Dermis microvascular lymphatic vessel endothelial cell (primary cell): ENCODE measurements at regions not wholly inside any gene's neighbourhood (a gene's known extent, or its start where the extent isn't known, plus 50 kb on each side); places are given as distances from the start of the nearest gene placed in this dataset.

Experiments used
- DNase-seq, 2 donors: peaks; one replicate each; pipeline versions ENCODE4 v3.0.0 to v3.0.0-alpha.2; 2010; ENCODE audit warnings: low read depth in 2 of 2

- DNase-seq: no peak
Observed at GRCh38 chr5:117947121-117947520, 1041.2 kb downstream of the DTWD2 start.

GRCh38 chr5:117945258-117945657 lies 1043.1 kb downstream of the DTWD2 start:
- DNase-seq: no peak

- no peak for DNase-seq
Observed at GRCh38 chr5:117943541-117943940, 1044.8 kb downstream of the DTWD2 start.

GRCh38 chr5:117942861-117943519 lies 1045.4 kb downstream of the DTWD2 start:
- DNase-seq: no peak

GRCh38 chr5:117893211-117893610 lies 1095.1 kb downstream of the DTWD2 start:
- no peak for DNase-seq

GRCh38 chr5:117892360-117892759 lies 1096.0 kb downstream of the DTWD2 start:
- DNase-seq: no peak

- no peak for DNase-seq
Observed at GRCh38 chr5:117889596-117889995, 1098.8 kb downstream of the DTWD2 start.

- DNase-seq: no peak
Observed at GRCh38 chr5:117888688-117889087, 1099.7 kb downstream of the DTWD2 start.

- DNase-seq: no peak
Observed at GRCh38 chr5:117881426-117882230, 1106.7 kb downstream of the DTWD2 start.

GRCh38 chr5:117880932-117881331 lies 1107.4 kb downstream of the DTWD2 start:
- no peak for DNase-seq

GRCh38 chr5:117877731-117878130 lies 1110.6 kb downstream of the DTWD2 start:
- DNase-seq: no peak

GRCh38 chr5:117872798-117873368 lies 1115.5 kb downstream of the DTWD2 start:
- DNase-seq: no peak

- DNase-seq: no peak
Observed at GRCh38 chr5:117869596-117869995, 1118.8 kb downstream of the DTWD2 start.

- DNase-seq: no peak
Observed at GRCh38 chr5:117863586-117864296, 1124.6 kb downstream of the DTWD2 start.

- no peak for DNase-seq
Observed at GRCh38 chr5:117860550-117860949, 1127.8 kb downstream of the DTWD2 start.

GRCh38 chr5:117859176-117859575 lies 1129.2 kb downstream of the DTWD2 start:
- DNase-seq: no peak

- no peak for DNase-seq
Observed at GRCh38 chr5:117856713-117857112, 1131.6 kb downstream of the DTWD2 start.

- DNase-seq: no peak
Observed at GRCh38 chr5:117837786-117838185, 1150.6 kb downstream of the DTWD2 start.

GRCh38 chr5:117833691-117834090 lies 1154.7 kb downstream of the DTWD2 start:
- DNase-seq: no peak

GRCh38 chr5:117829646-117830045 lies 1158.7 kb downstream of the DTWD2 start:
- DNase-seq: no peak

- DNase-seq: no peak
Observed at GRCh38 chr5:117813850-117814249, 1174.5 kb downstream of the DTWD2 start.

- DNase-seq: no peak
Observed at GRCh38 chr5:117812861-117813260, 1175.5 kb downstream of the DTWD2 start.
